ENCODE measurements at regions not wholly inside any gene's neighbourhood (a gene's known extent, or its start where the extent isn't known, plus 50 kb on each side); places are given as distances from the start of the nearest gene placed in this dataset.

- Histone ChIP-seq H3K36me3 (ENCODE audit: control insufficient read depth, insufficient read depth, low read length) (no peaks in the 10 kb centered on the region), H3K9me3 (ENCODE audit: control insufficient read depth, insufficient read depth, low read depth, low read length) (no peaks in the 10 kb centered on the region), H3K79me2 (ENCODE audit: control insufficient read depth, insufficient read depth, low read length) (no peaks in the 10 kb centered on the region), H3K9ac (ENCODE audit: insufficient read depth, low read length) (no peak overlapping the region), H3K27ac (ENCODE audit: insufficient read depth, low read length) (no peak overlapping the region), H4K20me1 (ENCODE audit: control insufficient read depth, extremely low read depth, insufficient read depth, low read length) (no peaks in the 10 kb centered on the region), H3K4me2 (ENCODE audit: extremely low read depth, insufficient read depth, low read length) (no peak overlapping the region), H3K4me3 (replicated peaks in 1 of 4; ENCODE audit: control extremely low read depth in 1 of 4, insufficient read depth in 1 of 4, low read depth in 3 of 4, low read length in 4 of 4) (no peak overlapping the region), H3K27me3 (ENCODE audit: control insufficient read depth, insufficient read depth, low read length) (no peaks in the 10 kb centered on the region), H3K4me1 (ENCODE audit: control insufficient read depth, extremely low read depth, insufficient read depth, low read length) (no peaks in the 10 kb centered on the region), H2AFZ (ENCODE audit: low read length) (no peak overlapping the region)
- DNase-seq (ENCODE audit: low read depth in 2 of 2): no peak
- no peak for TF ChIP-seq EZH2 (IDR thresholded peaks at IDR 0.05; ENCODE audit: low read length, missing control alignments)
- TF ChIP-seq CTCF (conservative IDR thresholded peaks at IDR 0.05 in 1 of 2, IDR thresholded peaks at IDR 0.05 in 1 of 2; ENCODE audit: low read depth in 1 of 2, low read length in 2 of 2): no peak
Measured at GRCh38 chr1:37353871-37354270, 120.5 kb upstream of the ZC3H12A start.

- no peaks in the 10 kb centered on the region for H4K20me1 ChIP-seq (ENCODE audit: control insufficient read depth, extremely low read depth, insufficient read depth, low read length)
- H3K27ac ChIP-seq (ENCODE audit: insufficient read depth, low read length): no peak overlapping the region
- H3K9me3 ChIP-seq (ENCODE audit: control insufficient read depth, insufficient read depth, low read depth, low read length): no peaks in the 10 kb centered on the region
- H3K4me1 ChIP-seq (ENCODE audit: control insufficient read depth, extremely low read depth, insufficient read depth, low read length): no peaks in the 10 kb centered on the region
- no peak for TF ChIP-seq CTCF (conservative IDR thresholded peaks at IDR 0.05 in 1 of 2, IDR thresholded peaks at IDR 0.05 in 1 of 2; ENCODE audit: low read depth in 1 of 2, low read length in 2 of 2)
- no peak for TF ChIP-seq EZH2 (IDR thresholded peaks at IDR 0.05; ENCODE audit: low read length, missing control alignments)
- H3K36me3 ChIP-seq (ENCODE audit: control insufficient read depth, insufficient read depth, low read length): no peaks in the 10 kb centered on the region
- no peak overlapping the region for H2AFZ ChIP-seq (ENCODE audit: low read length)
- H3K9ac ChIP-seq (ENCODE audit: insufficient read depth, low read length): no peak overlapping the region
- no peak for DNase-seq (ENCODE audit: low read depth in 2 of 2)
- no peaks in the 10 kb centered on the region for H3K27me3 ChIP-seq (ENCODE audit: control insufficient read depth, insufficient read depth, low read length)
- no peak overlapping the region for H3K4me2 ChIP-seq (ENCODE audit: extremely low read depth, insufficient read depth, low read length)
- no peaks in the 10 kb centered on the region for H3K79me2 ChIP-seq (ENCODE audit: control insufficient read depth, insufficient read depth, low read length)
- H3K4me3 ChIP-seq (replicated peaks in 1 of 4; ENCODE audit: control extremely low read depth in 1 of 4, insufficient read depth in 1 of 4, low read depth in 3 of 4, low read length in 4 of 4): no peak overlapping the region
Measured at GRCh38 chr1:37354876-37355650, 119.3 kb upstream of the ZC3H12A start.

GRCh38 chr1:37358992-37359391 is 115.4 kb upstream of the ZC3H12A start:
- H3K4me3 ChIP-seq (replicated peaks in 1 of 4; ENCODE audit: control extremely low read depth in 1 of 4, insufficient read depth in 1 of 4, low read depth in 3 of 4, low read length in 4 of 4): no peak overlapping the region
- H4K20me1 ChIP-seq (ENCODE audit: control insufficient read depth, extremely low read depth, insufficient read depth, low read length): no peaks in the 10 kb centered on the region
- no peak overlapping the region for H3K27ac ChIP-seq (ENCODE audit: insufficient read depth, low read length)
- TF ChIP-seq CTCF (conservative IDR thresholded peaks at IDR 0.05 in 1 of 2, IDR thresholded peaks at IDR 0.05 in 1 of 2; ENCODE audit: low read depth in 1 of 2, low read length in 2 of 2): no peak
- TF ChIP-seq EZH2 (IDR thresholded peaks at IDR 0.05; ENCODE audit: low read length, missing control alignments): no peak
- no peak overlapping the region for H3K4me2 ChIP-seq (ENCODE audit: extremely low read depth, insufficient read depth, low read length)
- no peaks in the 10 kb centered on the region for H3K36me3 ChIP-seq (ENCODE audit: control insufficient read depth, insufficient read depth, low read length)
- no peak overlapping the region for H3K9ac ChIP-seq (ENCODE audit: insufficient read depth, low read length)
- no peaks in the 10 kb centered on the region for H3K4me1 ChIP-seq (ENCODE audit: control insufficient read depth, extremely low read depth, insufficient read depth, low read length)
- H3K27me3 ChIP-seq (ENCODE audit: control insufficient read depth, insufficient read depth, low read length): no peaks in the 10 kb centered on the region
- no peak overlapping the region for H2AFZ ChIP-seq (ENCODE audit: low read length)
- DNase-seq (ENCODE audit: low read depth in 2 of 2): no peak
- no peaks in the 10 kb centered on the region for H3K9me3 ChIP-seq (ENCODE audit: control insufficient read depth, insufficient read depth, low read depth, low read length)
- no peaks in the 10 kb centered on the region for H3K79me2 ChIP-seq (ENCODE audit: control insufficient read depth, insufficient read depth, low read length)

Data from fibroblast of lung (primary cell).